C4-2B (cell line): ENCODE measurements at regions not wholly inside any gene's neighbourhood (a gene's known extent, or its start where the extent isn't known, plus 50 kb on each side); places are given as distances from the start of the nearest gene placed in this dataset.

Experiments used
- H3K27ac ChIP-seq: fragments of 450-650 bp; 2 replicates; pipeline ENCODE4 v1.5.1; 2017
- CTCF ChIP-seq: fragments of 450-650 bp; conservative IDR thresholded peaks from 2 replicates; pipeline ENCODE4 v1.5.1; 2017; ENCODE audit warnings: mild to moderate bottlenecking
- ZFX ChIP-seq: fragments of 450-650 bp; IDR thresholded peaks from 2 replicates; pipeline ENCODE4 v1.6.1; 2017

- H3K27ac ChIP-seq: no peak overlapping the region
- TF ChIP-seq ZFX (no peak), CTCF (no peak)
These were observed 69.3 kb upstream of the IGF1 start for GRCh38 chr12:102549691-102550090.

DNA sequence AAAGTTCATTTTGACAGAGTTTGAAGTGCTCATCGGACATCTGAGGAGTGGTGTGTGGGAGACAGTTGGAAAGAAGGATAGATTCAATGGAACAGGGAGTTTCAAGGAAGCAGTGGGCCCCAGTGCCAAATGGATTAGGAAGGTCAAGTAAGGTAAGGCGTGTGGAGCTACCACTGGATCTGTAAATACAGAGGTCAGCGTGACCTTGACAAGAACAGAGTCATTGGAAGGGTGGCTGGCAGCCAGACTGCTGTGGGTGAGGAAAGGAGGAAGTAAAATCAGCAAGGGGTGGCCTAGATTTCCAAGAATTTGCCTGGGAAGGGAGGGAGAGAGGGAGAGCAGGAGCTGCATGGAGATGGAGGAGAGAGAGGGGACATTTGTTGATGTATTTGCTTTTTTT lies 68.2 kb upstream of the IGF1 start:
- TF ChIP-seq ZFX: no peak
- H3K27ac ChIP-seq: no peak overlapping the region

GRCh38 chr12:102543494-102544485 lies 63.4 kb upstream of the IGF1 start:
- TF ChIP-seq CTCF: peak; percentile 22
- TF ChIP-seq ZFX: no peak

DNA sequence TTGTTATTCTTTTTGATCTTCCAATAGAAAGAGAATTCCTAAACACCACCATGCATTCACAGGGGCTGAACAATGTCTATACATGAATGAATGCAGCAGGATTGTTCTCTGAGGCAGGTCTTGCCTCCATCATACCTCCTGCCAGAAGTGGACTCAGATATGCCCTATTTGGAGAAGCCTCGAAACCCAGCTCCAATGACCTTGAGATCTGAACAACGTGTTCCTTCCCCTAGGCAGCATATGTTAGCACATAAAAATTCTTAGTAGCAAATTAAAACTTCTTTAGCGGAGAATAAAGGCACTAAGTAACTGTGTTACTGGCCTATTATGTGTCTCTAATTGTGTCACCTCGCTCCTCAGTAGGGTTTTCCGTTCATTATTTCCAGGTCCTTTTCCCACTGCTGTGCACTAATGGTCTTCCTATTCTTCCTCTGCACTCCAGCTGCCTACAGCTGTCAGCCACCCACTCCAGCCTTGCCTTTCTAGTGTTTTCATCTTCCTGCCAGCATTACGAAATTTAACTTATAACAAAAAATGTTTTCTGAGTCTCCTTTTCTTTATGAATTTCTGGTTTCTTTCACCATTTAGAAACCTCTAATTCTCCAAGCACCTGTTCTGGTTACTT lies 62.6 kb upstream of the IGF1 start:
- no peak overlapping the region for H3K27ac ChIP-seq
- TF ChIP-seq ZFX (no peak), CTCF (no peak)

More at GRCh38 chr12:102543494-102544485, 63.4 kb upstream of the IGF1 start:
- H3K27ac ChIP-seq: no peak overlapping the region

- TF ChIP-seq CTCF: no peak
- no peak for TF ChIP-seq ZFX
- no peak overlapping the region for H3K27ac ChIP-seq
These were observed 60.5 kb upstream of the IGF1 start for GRCh38 chr12:102540815-102541385.

DNA sequence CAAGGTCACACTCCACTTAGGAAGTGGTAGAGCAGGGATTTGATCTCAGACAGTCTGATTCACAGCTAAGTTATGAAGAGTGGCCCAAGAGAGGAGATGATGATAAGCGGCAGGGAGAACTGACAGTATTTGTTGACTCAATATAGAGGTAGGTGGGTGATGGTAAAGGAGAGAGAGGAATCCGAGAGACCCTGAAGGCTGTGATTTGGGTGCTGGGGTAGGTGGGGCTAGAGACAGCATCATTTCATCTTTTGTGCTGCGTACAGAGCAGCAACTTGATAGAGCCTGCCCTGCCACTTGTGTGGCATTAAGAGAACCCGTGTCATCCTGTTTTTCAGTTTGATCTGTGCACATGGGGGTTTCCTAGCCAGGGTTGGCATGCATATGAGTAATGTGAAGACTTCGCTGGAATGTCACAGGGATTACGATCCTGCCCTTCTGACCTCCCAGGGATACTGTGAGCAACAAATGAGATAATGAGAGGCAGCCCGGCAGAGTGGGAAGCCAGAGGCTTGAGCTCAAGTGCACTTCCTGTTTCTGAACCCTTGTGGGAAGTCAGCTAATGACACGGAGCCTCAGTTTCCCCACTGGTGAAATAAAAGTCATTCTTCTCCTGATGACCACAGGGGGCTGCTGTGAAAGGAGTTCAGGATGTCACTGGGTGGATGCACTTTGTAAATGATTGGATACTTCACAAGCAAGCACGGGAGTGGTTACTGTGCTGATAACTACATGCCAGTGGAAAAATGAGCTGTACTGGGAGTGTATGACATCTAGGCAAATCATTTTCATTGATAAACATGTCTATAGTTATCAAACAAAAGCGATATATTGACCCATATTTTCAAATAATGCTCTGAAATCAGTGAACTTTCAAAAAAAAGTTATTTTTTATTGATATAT lies 59.5 kb upstream of the IGF1 start:
- TF ChIP-seq ZFX (no peak), CTCF (no peak)
- no peak overlapping the region for H3K27ac ChIP-seq

DNA sequence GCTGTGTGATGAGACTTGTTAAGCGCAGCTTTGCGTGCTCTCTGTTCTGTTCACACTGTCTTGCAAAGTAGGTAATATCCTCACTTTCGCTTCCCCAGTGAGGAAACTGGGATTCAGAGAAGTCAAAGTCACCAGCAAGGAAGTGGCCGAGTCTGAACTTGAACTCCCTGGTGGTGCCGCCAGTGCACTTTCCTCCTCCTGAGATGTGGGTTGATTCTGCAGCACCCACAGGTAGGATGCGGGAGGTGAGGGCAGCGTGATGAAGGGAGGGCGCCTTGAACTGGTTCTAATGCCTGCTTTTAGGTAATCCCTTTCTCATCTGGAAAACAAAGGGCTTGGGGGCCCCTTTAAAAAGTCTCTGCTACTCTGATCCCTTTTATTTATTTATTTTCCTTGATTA lies 54.9 kb upstream of the IGF1 start:
- TF ChIP-seq CTCF: no peak
- TF ChIP-seq ZFX: no peak
- no peak overlapping the region for H3K27ac ChIP-seq
